HCT116 (cell line): ENCODE measurements at regions not wholly inside any gene's neighbourhood (a gene's known extent, or its start where the extent isn't known, plus 50 kb on each side); places are given as distances from the start of the nearest gene placed in this dataset.

Experiments
- ATAC-seq: fragments of 200-7000 bp; cut with Tn5 transposase; 2 replicates; pipeline ENCODE4 v1.9.1; 2020; ENCODE audit warnings: mild to moderate bottlenecking, moderate library complexity
- BruUV-seq: library from RNA; stranded (reverse); fragments of 400-500 nt; replicated peaks from 2 replicates; lab custom pipeline; 2021; lab: Mats Ljungman, UMichigan
- CTCF ChIA-PET: fragments of 300-600 bp; sonication (Branson Sonifier 250); formaldehyde crosslinking; loops from one replicate; lab custom pipeline; 2021; ENCODE audit warnings: antibody characterized with exemption; lab: Charles Lee
- POLR2A ChIA-PET: fragments of 300-600, 350-600 bp; sonication (Branson Sonifier 250); formaldehyde crosslinking; loops from one replicate; lab custom pipeline; 2021; ENCODE audit warnings: antibody characterized with exemption; lab: Charles Lee
- RAD21 ChIA-PET, 2 experiments: fragments of 300-600 bp; sonication (Branson Sonifier 250); formaldehyde crosslinking; loops; one replicate each; lab custom pipeline; 2023; ENCODE audit warnings: low total read pairs in 2 of 2; ENCODE audit not compliant: uncharacterized antibody in 2 of 2, unreplicated experiment in 2 of 2, low non-redundant PET in 1 of 2; lab: Charles Lee
- DNase-seq: peaks from one replicate; pipeline ENCODE4 v3.0.0-alpha.2; 2010; ENCODE audit warnings: low read depth, low spot score
- H2AFZ ChIP-seq: fragments of 200-600 bp; shearing (Covaris generic), sonication (generic); 2 replicates; pipeline ENCODE4 v1.6.1; 2017; ENCODE audit warnings: low read depth, mixed run types, mixed read lengths, antibody characterized with exemption, low read length; ENCODE audit not compliant: poor library complexity, severe bottlenecking
- H3K27ac ChIP-seq: 2 replicates; pipeline ENCODE4 v1.5.1; 2012; ENCODE audit warnings: low read depth, low read length
- H3K27me3 ChIP-seq: fragments of 200-600 bp; sonication (generic); 2 replicates; pipeline ENCODE4 v1.6.1; 2016; ENCODE audit warnings: mixed run types, low read length, mixed read lengths; ENCODE audit not compliant: insufficient read depth
- H3K36me3 ChIP-seq, 2 experiments: fragments of 200-500 bp in 1 of 2; fragments of 200-600 bp in 1 of 2; sonication (Bioruptor generic) in 1 of 2; sonication (generic) in 1 of 2; 2 replicates each; pipeline versions ENCODE4 v1.5.1 to v1.6.1; 2014 to 2016; ENCODE audit warnings: low read length in 2 of 2, inconsistent platforms in 1 of 2, mixed read lengths in 1 of 2, mixed run types in 1 of 2; ENCODE audit not compliant: insufficient read depth in 2 of 2, control insufficient read depth in 1 of 2
- H3K4me1 ChIP-seq, 2 experiments: fragments of 200-600 bp in 1 of 2; sonication (generic) in 1 of 2; 2 replicates each; pipeline versions ENCODE4 v1.5.1 to v1.6.1; 2012 to 2017; ENCODE audit warnings: low read length in 2 of 2, inconsistent platforms in 1 of 2, mild to moderate bottlenecking in 1 of 2, mixed read lengths in 1 of 2, mixed run types in 1 of 2, moderate library complexity in 1 of 2; ENCODE audit not compliant: insufficient read depth in 2 of 2, control insufficient read depth in 1 of 2
- H3K4me2 ChIP-seq: fragments of 200-600 bp; sonication (generic); 2 replicates; pipeline ENCODE4 v1.6.1; 2017; ENCODE audit warnings: mixed run types, low read length, mixed read lengths
- H3K4me3 ChIP-seq, 2 experiments: fragments of 200-600 bp in 1 of 2; sonication (generic) in 1 of 2; replicated peaks in 1 of 2; 2 replicates each; pipeline ENCODE4 v1.5.1; 2011 to 2016; ENCODE audit warnings: low read length in 2 of 2, control low read depth in 1 of 2, low read depth in 1 of 2, mild to moderate bottlenecking in 1 of 2, mixed read lengths in 1 of 2, mixed run types in 1 of 2
- H3K79me2 ChIP-seq: fragments of 200-600 bp; sonication (generic); 2 replicates; pipeline ENCODE4 v1.6.1; 2017; ENCODE audit warnings: mild to moderate bottlenecking, mixed run types, low read length, moderate library complexity, mixed read lengths; ENCODE audit not compliant: insufficient read depth
- H3K9ac ChIP-seq: fragments of 200-600 bp; sonication (generic); 2 replicates; pipeline ENCODE4 v1.6.1; 2016; ENCODE audit warnings: low read length, mixed read lengths
- H3K9me2 ChIP-seq: fragments of 200-600 bp; sonication (generic), shearing (Covaris generic); 2 replicates; pipeline ENCODE4 v1.6.1; 2017; ENCODE audit warnings: mixed run types, mild to moderate bottlenecking, moderate library complexity; ENCODE audit not compliant: insufficient read depth
- H3K9me3 ChIP-seq, 2 experiments: fragments of 200-500 bp in 1 of 2; fragments of 200-600 bp in 1 of 2; sonication (Bioruptor generic) in 1 of 2; sonication (generic) in 1 of 2; 2 replicates each; pipeline ENCODE4 v1.6.1; 2014 to 2017; ENCODE audit warnings: low read length in 2 of 2, mixed read lengths in 2 of 2, inconsistent platforms in 1 of 2, low read depth in 1 of 2, mild to moderate bottlenecking in 1 of 2, mixed run types in 1 of 2, moderate library complexity in 1 of 2; ENCODE audit not compliant: control insufficient read depth in 1 of 2, insufficient read depth in 1 of 2
- H4K20me1 ChIP-seq: fragments of 200-600 bp; sonication (generic), shearing (Covaris generic); 2 replicates; pipeline ENCODE4 v1.6.1; 2017; ENCODE audit warnings: mixed run types, mild to moderate bottlenecking, moderate library complexity; ENCODE audit not compliant: insufficient read depth
- CBX3 ChIP-seq: IDR thresholded peaks from 2 replicates; pipeline ENCODE4 v1.6.1; 2012; ENCODE audit warnings: low read depth
- CEBPB ChIP-seq: IDR thresholded peaks from 2 replicates; pipeline ENCODE4 v1.6.1; 2012; ENCODE audit warnings: low read depth
- EGR1 ChIP-seq: IDR thresholded peaks from 2 replicates; pipeline ENCODE4 v1.6.1; 2012; ENCODE audit warnings: low read depth
- EZH2 ChIP-seq: fragments of 200-600 bp; sonication (generic); IDR thresholded peaks from 2 replicates; pipeline ENCODE4 v1.6.1; 2017; ENCODE audit warnings: antibody characterized with exemption, mixed run types
- EZH2phosphoT487 ChIP-seq: fragments of 200-600 bp; IDR thresholded peaks from 2 replicates; pipeline ENCODE4 v1.6.1; 2018; ENCODE audit warnings: antibody characterized with exemption, borderline replicate concordance
- FOSL1 ChIP-seq: IDR thresholded peaks from 2 replicates; pipeline ENCODE4 v1.6.1; 2012; ENCODE audit warnings: low read depth
- RAD21 ChIP-seq: IDR thresholded peaks from 2 replicates; pipeline ENCODE4 v1.6.1; 2012; ENCODE audit warnings: low read depth, mild to moderate bottlenecking
- SRF ChIP-seq: IDR thresholded peaks from 2 replicates; pipeline ENCODE4 v1.6.1; 2012; ENCODE audit warnings: low read depth
- YY1 ChIP-seq: IDR thresholded peaks from 2 replicates; pipeline ENCODE4 v1.6.1; 2011; ENCODE audit warnings: low read length, low read depth, moderate library complexity, mild to moderate bottlenecking; ENCODE audit not compliant: insufficient replicate concordance; ENCODE audit errors: extremely low read depth
- ZFX ChIP-seq: fragments of 450-650 bp; IDR thresholded peaks from 2 replicates; pipeline ENCODE4 v1.6.1; 2017
- intact Hi-C: fragments of 100-400 bp; cut with micrococcal nuclease; formaldehyde crosslinking; loops from 2 replicates; pipeline ENCODE4 v1.10.0; 2022
- TF ChIP-seq, protein P1 (sequence below): IDR thresholded peaks from 2 replicates; pipeline ENCODE4 v1.6.1; 2012
- TF ChIP-seq, protein P2 (sequence below), 3 experiments: fragments of 200-600 bp in 1 of 3; sonication (generic) in 1 of 3; IDR thresholded peaks in 2 of 3; conservative IDR thresholded peaks in 1 of 3; 2 replicates each; pipeline ENCODE4 v1.5.1; 2012 to 2017; ENCODE audit warnings: low read depth in 2 of 3, low read length in 2 of 3, antibody characterized with exemption in 1 of 3, borderline replicate concordance in 1 of 3, control low read depth in 1 of 3, mild to moderate bottlenecking in 1 of 3, mixed read lengths in 1 of 3, mixed run types in 1 of 3, moderate library complexity in 1 of 3; ENCODE audit not compliant: insufficient read depth in 1 of 3
- TF ChIP-seq, protein P3 (sequence below): IDR thresholded peaks from 2 replicates; pipeline ENCODE4 v1.6.1; 2012

DNA sequence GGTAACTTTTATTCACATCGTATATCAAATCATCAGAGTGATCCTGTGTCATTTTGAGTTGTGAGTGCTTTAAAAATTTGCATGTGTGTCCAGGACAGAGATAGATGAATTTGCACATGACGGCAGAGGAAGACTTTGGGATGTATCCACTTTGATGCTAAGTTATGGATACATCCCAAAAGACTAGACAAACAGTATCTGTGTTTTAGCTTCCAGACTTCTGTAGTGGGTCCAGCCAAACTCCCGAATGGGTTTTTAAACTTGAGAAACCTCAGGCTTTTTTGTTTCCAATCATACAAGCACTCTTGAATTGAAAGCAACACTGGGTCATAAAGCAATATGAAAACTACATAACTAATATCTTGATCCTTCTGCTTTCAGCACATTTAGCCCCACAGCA lies 213.8 kb downstream of the C9orf152 start:
- Histone ChIP-seq H3K79me2 (no peaks in the 10 kb centered on the region), H3K4me2 (no peak overlapping the region), H3K4me3 (no peak overlapping the region), H3K27ac (no peak overlapping the region), H3K9me3 (no peaks in the 10 kb centered on the region), H3K9me2 (no peaks in the 10 kb centered on the region), H3K9ac (no peak overlapping the region), H2AFZ (no peak overlapping the region), H3K36me3 (no peaks in the 10 kb centered on the region), H3K27me3 (no peaks in the 10 kb centered on the region), H3K4me1 (no peaks in the 10 kb centered on the region), H4K20me1 (no peaks in the 10 kb centered on the region)
- ChIA-PET CTCF (no interaction called here), POLR2A (no interaction called here), RAD21 (no interaction called here)
- ATAC-seq = no peak
- BruUV-seq = no TSS peak
- DNase-seq = no peak
- intact Hi-C loops = no loop called here
- TF ChIP-seq FOSL1 (no peak), YY1 (no peak), ZFX (no peak), SRF (no peak), EGR1 (no peak), EZH2 (no peak), EZH2phosphoT487 (no peak), CEBPB (no peak), RAD21 (no peak), CBX3 (no peak)
- TF ChIP-seq, protein P1, sequence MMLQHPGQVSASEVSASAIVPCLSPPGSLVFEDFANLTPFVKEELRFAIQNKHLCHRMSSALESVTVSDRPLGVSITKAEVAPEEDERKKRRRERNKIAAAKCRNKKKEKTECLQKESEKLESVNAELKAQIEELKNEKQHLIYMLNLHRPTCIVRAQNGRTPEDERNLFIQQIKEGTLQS = no peak
- TF ChIP-seq, protein P2, sequence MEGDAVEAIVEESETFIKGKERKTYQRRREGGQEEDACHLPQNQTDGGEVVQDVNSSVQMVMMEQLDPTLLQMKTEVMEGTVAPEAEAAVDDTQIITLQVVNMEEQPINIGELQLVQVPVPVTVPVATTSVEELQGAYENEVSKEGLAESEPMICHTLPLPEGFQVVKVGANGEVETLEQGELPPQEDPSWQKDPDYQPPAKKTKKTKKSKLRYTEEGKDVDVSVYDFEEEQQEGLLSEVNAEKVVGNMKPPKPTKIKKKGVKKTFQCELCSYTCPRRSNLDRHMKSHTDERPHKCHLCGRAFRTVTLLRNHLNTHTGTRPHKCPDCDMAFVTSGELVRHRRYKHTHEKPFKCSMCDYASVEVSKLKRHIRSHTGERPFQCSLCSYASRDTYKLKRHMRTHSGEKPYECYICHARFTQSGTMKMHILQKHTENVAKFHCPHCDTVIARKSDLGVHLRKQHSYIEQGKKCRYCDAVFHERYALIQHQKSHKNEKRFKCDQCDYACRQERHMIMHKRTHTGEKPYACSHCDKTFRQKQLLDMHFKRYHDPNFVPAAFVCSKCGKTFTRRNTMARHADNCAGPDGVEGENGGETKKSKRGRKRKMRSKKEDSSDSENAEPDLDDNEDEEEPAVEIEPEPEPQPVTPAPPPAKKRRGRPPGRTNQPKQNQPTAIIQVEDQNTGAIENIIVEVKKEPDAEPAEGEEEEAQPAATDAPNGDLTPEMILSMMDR (IDR thresholded peaks at IDR 0.05 in 2 of 3, conservative IDR thresholded peaks at IDR 0.05 in 1 of 3; ENCODE audit: borderline replicate concordance in 1 of 3, insufficient read depth in 1 of 3, low read depth in 2 of 3, low read length in 2 of 3) = no peak
- TF ChIP-seq, protein P3, sequence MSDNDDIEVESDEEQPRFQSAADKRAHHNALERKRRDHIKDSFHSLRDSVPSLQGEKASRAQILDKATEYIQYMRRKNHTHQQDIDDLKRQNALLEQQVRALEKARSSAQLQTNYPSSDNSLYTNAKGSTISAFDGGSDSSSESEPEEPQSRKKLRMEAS = no peak
